Parathyroid adenoma (tissue), 2 donors: ENCODE measurements at regions not wholly inside any gene's neighbourhood (a gene's known extent, or its start where the extent isn't known, plus 50 kb on each side); places are given as distances from the start of the nearest gene placed in this dataset.
"Not testable (repeated sequence)": the region's sequence is repeated elsewhere in the genome, so short reads cannot be mapped to it uniquely, and the experiment has no call there.

Experiments used
- H2AFZ ChIP-seq: fragments of 300-600 bp; sonication (generic); one replicate; pipeline ENCODE4 v1.7.0; 2017; ENCODE audit warnings: antibody characterized with exemption, mild to moderate bottlenecking
- H3K27ac ChIP-seq: fragments of 300-600 bp; sonication (generic); one replicate; pipeline ENCODE4 v1.7.0; 2017
- H3K27me3 ChIP-seq: fragments of 300-600 bp; sonication (generic); one replicate; pipeline ENCODE4 v1.7.0; 2017; ENCODE audit warnings: low read length; ENCODE audit not compliant: control insufficient read depth, insufficient read depth
- H3K36me3 ChIP-seq: fragments of 300-600 bp; sonication (generic); one replicate; pipeline ENCODE4 v1.7.0; 2017; ENCODE audit warnings: low read length; ENCODE audit not compliant: control insufficient read depth, insufficient read depth
- H3K4me1 ChIP-seq: fragments of 300-600 bp; sonication (generic); one replicate; pipeline ENCODE4 v1.7.0; 2017; ENCODE audit warnings: control low read depth
- H3K4me2 ChIP-seq: fragments of 300-600 bp; sonication (generic); one replicate; pipeline ENCODE4 v1.7.0; 2017; ENCODE audit warnings: low read length
- H3K4me3 ChIP-seq: fragments of 300-600 bp; sonication (generic); one replicate; pipeline ENCODE4 v1.7.0; 2017; ENCODE audit warnings: low read depth, low read length
- H3K79me2 ChIP-seq: fragments of 300-600 bp; sonication (generic); one replicate; pipeline ENCODE4 v1.7.0; 2017; ENCODE audit warnings: control low read depth
- H3K9ac ChIP-seq: fragments of 300-600 bp; sonication (generic); one replicate; pipeline ENCODE4 v1.7.0; 2017; ENCODE audit warnings: mild to moderate bottlenecking
- H3K9me3 ChIP-seq: fragments of 300-600 bp; sonication (generic); one replicate; pipeline ENCODE4 v1.7.0; 2017; ENCODE audit warnings: low read length; ENCODE audit not compliant: control insufficient read depth
- CTCF ChIP-seq: fragments of 300-600 bp; sonication (generic); IDR thresholded peaks from one replicate; pipeline ENCODE4 v1.7.0; 2017; ENCODE audit warnings: antibody characterized with exemption, mild to moderate bottlenecking
- donor health status: primary hyperparathyroidism.

- H2AFZ ChIP-seq: no peak overlapping the region
- no peak overlapping the region for H3K4me2 ChIP-seq
- no peaks in the 10 kb centered on the region for H3K27me3 ChIP-seq
- no peaks in the 10 kb centered on the region for H3K36me3 ChIP-seq
- no peaks in the 10 kb centered on the region for H3K79me2 ChIP-seq
- no peaks in the 10 kb centered on the region for H3K4me1 ChIP-seq
- H3K9me3 ChIP-seq: no peaks in the 10 kb centered on the region
- no peak for TF ChIP-seq CTCF
- no peak overlapping the region for H3K9ac ChIP-seq
- no peak overlapping the region for H3K27ac ChIP-seq
- H3K4me3 ChIP-seq: no peak overlapping the region
These were observed 243.3 kb upstream of the CTNND2 start for GRCh38 chr5:12147513-12147912.

- no peak overlapping the region for H3K27ac ChIP-seq
- H3K9me3 ChIP-seq: no peaks in the 10 kb centered on the region
- H3K27me3 ChIP-seq: no peaks in the 10 kb centered on the region
- TF ChIP-seq CTCF: no peak
- H3K4me1 ChIP-seq: no peaks in the 10 kb centered on the region
- H3K79me2 ChIP-seq: no peaks in the 10 kb centered on the region
- H3K4me2 ChIP-seq: no peak overlapping the region
- H3K36me3 ChIP-seq: no peaks in the 10 kb centered on the region
- no peak overlapping the region for H2AFZ ChIP-seq
- no peak overlapping the region for H3K9ac ChIP-seq
- H3K4me3 ChIP-seq: no peak overlapping the region
These were observed 237.2 kb upstream of the CTNND2 start for GRCh38 chr5:12141496-12141895.

GRCh38 chr5:12133520-12133919, 229.3 kb upstream of the CTNND2 start:
- H3K79me2 ChIP-seq: no peaks in the 10 kb centered on the region
- H3K4me2 ChIP-seq: no peak overlapping the region
- H3K27me3 ChIP-seq: no peaks in the 10 kb centered on the region
- no peaks in the 10 kb centered on the region for H3K9me3 ChIP-seq
- no peak overlapping the region for H3K9ac ChIP-seq
- no peak for TF ChIP-seq CTCF
- no peak overlapping the region for H3K27ac ChIP-seq
- no peak overlapping the region for H2AFZ ChIP-seq
- H3K36me3 ChIP-seq: no peaks in the 10 kb centered on the region
- H3K4me3 ChIP-seq: no peak overlapping the region
- no peaks in the 10 kb centered on the region for H3K4me1 ChIP-seq

GRCh38 chr5:12131020-12131419, 226.8 kb upstream of the CTNND2 start:
- not testable (repeated sequence) for H3K79me2 ChIP-seq, H3K4me3 ChIP-seq, H3K4me2 ChIP-seq, H3K9ac ChIP-seq, H2AFZ ChIP-seq, H3K27me3 ChIP-seq, H3K36me3 ChIP-seq, H3K27ac ChIP-seq, H3K4me1 ChIP-seq, H3K9me3 ChIP-seq

- H3K9ac ChIP-seq: no peak overlapping the region
- no peaks in the 10 kb centered on the region for H3K36me3 ChIP-seq
- no peak overlapping the region for H2AFZ ChIP-seq
- H3K4me3 ChIP-seq: no peak overlapping the region
- no peaks in the 10 kb centered on the region for H3K79me2 ChIP-seq
- H3K9me3 ChIP-seq: no peaks in the 10 kb centered on the region
- no peak overlapping the region for H3K27ac ChIP-seq
- no peaks in the 10 kb centered on the region for H3K4me1 ChIP-seq
- no peak overlapping the region for H3K4me2 ChIP-seq
- H3K27me3 ChIP-seq: no peaks in the 10 kb centered on the region
- no peak for TF ChIP-seq CTCF
These were observed 221.6 kb upstream of the CTNND2 start for GRCh38 chr5:12125895-12126294.
